H1 (cell line): ENCODE measurements at regions not wholly inside any gene's neighbourhood (a gene's known extent, or its start where the extent isn't known, plus 50 kb on each side); places are given as distances from the start of the nearest gene placed in this dataset.
"Not testable (repeated sequence)": the region's sequence is repeated elsewhere in the genome, so short reads cannot be mapped to it uniquely, and the experiment has no call there.

Source experiments
- CTCF ChIA-PET: fragments of 300-600 bp; sonication (Branson Sonifier 250); formaldehyde crosslinking; loops from one replicate; lab custom pipeline; 2021; ENCODE audit not compliant: partially characterized antibody; lab: Charles Lee
- POLR2A ChIA-PET: fragments of 300-600 bp; sonication (Branson Sonifier 250); formaldehyde crosslinking; loops from one replicate; lab custom pipeline; 2021; ENCODE audit warnings: inconsistent platforms; ENCODE audit not compliant: partially characterized antibody; lab: Charles Lee
- DNase-seq, 2 experiments: peaks; one replicate each; pipeline versions ENCODE4 v3.0.0 to v3.0.0-alpha.2; 2010 to 2022; ENCODE audit warnings: low spot score in 2 of 2, low read depth in 1 of 2, mixed read lengths in 1 of 2
- FAIRE-seq: peaks from 2 replicates; lab custom pipeline; 2011; peaks lifted over from hg19 to GRCh38; lab: Jason Lieb, UNC
- H2AFZ ChIP-seq: 2 replicates; pipeline ENCODE4 v1.8.1; 2012; ENCODE audit warnings: low read length, inconsistent platforms
- H2AK5ac ChIP-seq: 2 replicates; pipeline ENCODE4 v1.6.1; 2013; ENCODE audit warnings: low read depth, low read length
- H2BK120ac ChIP-seq: replicated peaks from 2 replicates; pipeline ENCODE3; 2013; ENCODE audit warnings: low read depth, low read length, inconsistent platforms
- H2BK12ac ChIP-seq: 2 replicates; pipeline ENCODE4 v1.6.1; 2013; ENCODE audit warnings: low read depth, low read length
- H2BK15ac ChIP-seq: 2 replicates; pipeline ENCODE4 v1.6.1; 2013; ENCODE audit warnings: low read length
- H2BK20ac ChIP-seq: 2 replicates; pipeline ENCODE4 v1.6.1; 2013; ENCODE audit warnings: low read length
- H2BK5ac ChIP-seq: 2 replicates; pipeline ENCODE4 v1.6.1; 2013; ENCODE audit warnings: low read depth, low read length
- H3K14ac ChIP-seq: 2 replicates; pipeline ENCODE4 v1.6.1; 2013; ENCODE audit warnings: inconsistent platforms; ENCODE audit not compliant: insufficient read length
- H3K18ac ChIP-seq: 2 replicates; pipeline ENCODE4 v1.6.1; 2013; ENCODE audit warnings: low read length; ENCODE audit errors: extremely low read depth
- H3K23ac ChIP-seq: 2 replicates; pipeline ENCODE4 v1.6.1; 2013; ENCODE audit warnings: inconsistent platforms; ENCODE audit not compliant: insufficient read length
- H3K23me2 ChIP-seq: 2 replicates; pipeline ENCODE4 v1.6.1; 2013; ENCODE audit warnings: low read depth, low read length
- H3K27ac ChIP-seq: 2 replicates; pipeline ENCODE4 v1.6.1; 2011; ENCODE audit warnings: low read depth, low read length, inconsistent platforms
- H3K27me3 ChIP-seq, 4 experiments: replicated peaks in 1 of 4; 1 replicate in 1 of 4; 2 replicates in 3 of 4; pipeline versions ENCODE4 v1.6.1 to v1.8.1; 2011 to 2013; ENCODE audit warnings: low read length in 3 of 4, mild to moderate bottlenecking in 3 of 4, inconsistent platforms in 2 of 4, mixed read lengths in 2 of 4, moderate library complexity in 1 of 4; ENCODE audit not compliant: control insufficient read depth in 3 of 4, insufficient read depth in 3 of 4; ENCODE audit errors: extremely low read depth in 1 of 4
- H3K36me3 ChIP-seq, 4 experiments: 2 replicates each; pipeline versions ENCODE4 v1.6.1 to v1.8.1; 2011 to 2013; ENCODE audit warnings: mild to moderate bottlenecking in 4 of 4, low read length in 3 of 4, moderate library complexity in 2 of 4, control low read depth in 1 of 4, inconsistent platforms in 1 of 4; ENCODE audit not compliant: insufficient read depth in 4 of 4, control insufficient read depth in 2 of 4
- H3K4ac ChIP-seq: replicated peaks from 2 replicates; pipeline ENCODE3; 2013; ENCODE audit warnings: low read length, low read depth, mixed read lengths, inconsistent platforms; ENCODE audit not compliant: insufficient read length
- H3K4me1 ChIP-seq, 4 experiments: replicated peaks in 1 of 4; 1 replicate in 1 of 4; 2 replicates in 3 of 4; pipeline versions ENCODE4 v1.6.1 to v1.8.1; 2011 to 2013; ENCODE audit warnings: low read length in 3 of 4, inconsistent platforms in 2 of 4, mixed read lengths in 1 of 4; ENCODE audit not compliant: insufficient read depth in 4 of 4, control insufficient read depth in 3 of 4
- H3K4me2 ChIP-seq, 2 experiments: 2 replicates each; pipeline versions ENCODE4 v1.6.1 to v1.8.1; 2011 to 2013; ENCODE audit warnings: low read depth in 2 of 2, low read length in 2 of 2, control low read depth in 1 of 2, inconsistent platforms in 1 of 2, mild to moderate bottlenecking in 1 of 2; ENCODE audit not compliant: insufficient read depth in 1 of 2
- H3K4me3 ChIP-seq, 4 experiments: fragments of 200-600, 300-600 bp in 1 of 4; sonication (generic), shearing (Covaris generic), sonication (Bioruptor Twin) in 1 of 4; 2 replicates each; pipeline versions ENCODE4 v1.5.1 to v1.8.1; 2011 to 2016; ENCODE audit warnings: low read length in 4 of 4, low read depth in 3 of 4, control low read depth in 2 of 4, inconsistent platforms in 2 of 4, mild to moderate bottlenecking in 2 of 4, mixed read lengths in 1 of 4, moderate library complexity in 1 of 4; ENCODE audit not compliant: insufficient read depth in 2 of 4; ENCODE audit errors: extremely low read depth in 1 of 4
- H3K56ac ChIP-seq: replicated peaks from 2 replicates; pipeline ENCODE3; 2013; ENCODE audit warnings: low read depth, mild to moderate bottlenecking, mixed read lengths, low read length, inconsistent platforms; ENCODE audit not compliant: insufficient read length
- H3K79me1 ChIP-seq: 2 replicates; pipeline ENCODE4 v1.6.1; 2013; ENCODE audit warnings: low read depth, low read length, control low read depth
- H3K79me2 ChIP-seq, 2 experiments: 2 replicates each; pipeline versions ENCODE4 v1.6.1 to v1.8.1; 2012 to 2013; ENCODE audit warnings: low read length in 2 of 2, mild to moderate bottlenecking in 2 of 2, inconsistent platforms in 1 of 2; ENCODE audit not compliant: insufficient read depth in 2 of 2, control insufficient read depth in 1 of 2
- H3K9ac ChIP-seq, 4 experiments: replicated peaks in 1 of 4; 1 replicate in 1 of 4; 2 replicates in 3 of 4; pipeline versions ENCODE4 v1.6.1 to v1.8.1; 2011 to 2013; ENCODE audit warnings: low read depth in 3 of 4, low read length in 3 of 4, control low read depth in 2 of 4, mild to moderate bottlenecking in 2 of 4, moderate library complexity in 2 of 4, inconsistent platforms in 1 of 4; ENCODE audit errors: extremely low read depth in 1 of 4
- H3K9me3 ChIP-seq, 2 experiments: 2 replicates each; pipeline versions ENCODE4 v1.6.1 to v1.8.1; 2012 to 2013; ENCODE audit warnings: mild to moderate bottlenecking in 2 of 2, moderate library complexity in 2 of 2, control low read depth in 1 of 2, inconsistent platforms in 1 of 2, low read depth in 1 of 2, low read length in 1 of 2, mixed read lengths in 1 of 2; ENCODE audit not compliant: insufficient read depth in 2 of 2
- H4K20me1 ChIP-seq, 2 experiments: replicated peaks in 1 of 2; 2 replicates each; pipeline versions ENCODE3 to v1.8.1; 2011 to 2013; ENCODE audit warnings: inconsistent platforms in 2 of 2, low read length in 2 of 2, mild to moderate bottlenecking in 1 of 2; ENCODE audit not compliant: insufficient read depth in 2 of 2, control insufficient read depth in 1 of 2
- H4K5ac ChIP-seq: 2 replicates; pipeline ENCODE4 v1.6.1; 2013; ENCODE audit warnings: low read length, low read depth, mixed read lengths, inconsistent platforms; ENCODE audit not compliant: insufficient read length
- H4K8ac ChIP-seq: 2 replicates; pipeline ENCODE4 v1.8.0; 2013; ENCODE audit warnings: mild to moderate bottlenecking, moderate library complexity, low read length, inconsistent platforms; ENCODE audit not compliant: insufficient read depth; ENCODE audit errors: extremely low read depth
- H4K91ac ChIP-seq: replicated peaks from 2 replicates; pipeline ENCODE3; 2013; ENCODE audit warnings: low read length, mixed read lengths, inconsistent platforms; ENCODE audit not compliant: insufficient read length
- WGBS, 2 experiments: shearing (Covaris generic) in 1 of 2; methylation state at CpG; one replicate each; pipeline versions ENCODE4 v1.1.6 to v1.1.7; 2013 to 2015; ENCODE audit warnings: low lambda C conversion rate in 2 of 2, mixed read lengths in 2 of 2, inconsistent platforms in 1 of 2, low coverage in 1 of 2, missing lambda C conversion rate in 1 of 2; ENCODE audit not compliant: insufficient replicate concordance in 2 of 2, insufficient coverage in 1 of 2, insufficient read length in 1 of 2; ENCODE audit errors: extremely low coverage in 1 of 2, missing lambda C conversion rate in 1 of 2; 5-methylcytosine and 5-hydroxymethylcytosine counted together

DNA sequence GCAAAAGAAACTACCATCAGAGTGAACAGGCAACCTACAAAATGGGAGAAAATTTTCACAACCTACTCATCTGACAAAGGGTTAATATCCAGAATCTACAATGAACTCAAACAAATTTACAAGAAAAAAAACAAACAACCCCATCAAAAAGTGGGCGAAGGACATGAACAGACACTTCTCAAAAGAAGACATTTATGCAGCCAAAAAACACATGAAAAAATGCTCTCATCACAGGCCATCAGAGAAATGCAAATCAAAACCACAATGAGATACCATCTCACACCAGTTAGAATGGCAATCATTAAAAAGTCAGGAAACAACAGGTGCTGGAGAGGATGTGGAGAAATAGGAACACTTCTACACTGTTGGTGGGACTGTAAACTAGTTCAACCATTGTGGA lies 170.1 kb downstream of the MEX3B start:
- H3K18ac ChIP-seq, FAIRE-seq: not testable (repeated sequence)
- WGBS, 2 experiments = 100% methylated on average over 1 of the region's 1 CpG; no CpG with 5 or more reads in 1 of the 2 experiments

DNA sequence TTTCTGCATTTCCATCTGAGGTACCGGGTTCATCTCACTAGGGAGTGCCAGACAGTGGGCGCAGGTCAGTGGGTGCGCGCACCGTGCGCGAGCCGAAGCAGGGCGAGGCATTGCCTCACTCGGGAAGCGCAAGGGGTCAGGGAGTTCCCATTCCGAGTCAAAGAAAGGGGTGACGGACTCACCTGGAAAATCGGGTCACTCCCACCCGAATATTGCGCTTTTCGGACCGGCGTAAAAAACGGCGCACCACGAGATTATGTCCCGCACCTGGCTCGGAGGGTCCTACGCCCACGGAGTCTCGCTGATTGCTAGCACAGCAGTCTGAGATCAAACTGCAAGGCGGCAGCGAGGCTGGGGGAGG lies 175.1 kb downstream of the MEX3B start:
- H3K23ac ChIP-seq = not testable (repeated sequence)

More for the DNA sequence above, 170.1 kb downstream of the MEX3B start:
- H2BK5ac ChIP-seq, H3K4me2 ChIP-seq, H3K79me2 ChIP-seq, H3K9ac ChIP-seq, DNase-seq, H2BK12ac ChIP-seq, H2BK15ac ChIP-seq, H3K56ac ChIP-seq, H3K27me3 ChIP-seq, H3K4me3 ChIP-seq, H3K4ac ChIP-seq, POLR2A ChIA-PET, H3K36me3 ChIP-seq, H3K23me2 ChIP-seq, H2BK20ac ChIP-seq, H2BK120ac ChIP-seq, H4K91ac ChIP-seq, H4K8ac ChIP-seq, H3K9me3 ChIP-seq, H3K23ac ChIP-seq, H2AFZ ChIP-seq, CTCF ChIA-PET, H4K5ac ChIP-seq, H3K79me1 ChIP-seq, H4K20me1 ChIP-seq, H3K27ac ChIP-seq, H3K14ac ChIP-seq, H3K4me1 ChIP-seq, H2AK5ac ChIP-seq: not testable (repeated sequence)

More for the DNA sequence above, 175.1 kb downstream of the MEX3B start:
- Histone ChIP-seq H3K4me2 (peak overlapping the region in 1 of 2 experiments; percentile 91; a peak in 2 of 4 replicates), H3K9ac (peak overlapping the region in 1 of 4 experiments; percentile 56; a peak in 1 of 7 replicates), H3K4me3 (peak overlapping the region in 2 of 4 experiments; percentile 56 to 60; a peak in 4 of 8 replicates)
- CTCF ChIA-PET, H2BK20ac ChIP-seq, H3K27ac ChIP-seq, H3K56ac ChIP-seq, H3K27me3 ChIP-seq, H3K79me1 ChIP-seq, H3K79me2 ChIP-seq, H3K23me2 ChIP-seq, H2BK15ac ChIP-seq, DNase-seq, H4K91ac ChIP-seq, H3K18ac ChIP-seq, H4K5ac ChIP-seq, H3K36me3 ChIP-seq, H2AFZ ChIP-seq, H3K4ac ChIP-seq, H3K9me3 ChIP-seq, H4K20me1 ChIP-seq, H2AK5ac ChIP-seq, H2BK12ac ChIP-seq, H2BK120ac ChIP-seq, H2BK5ac ChIP-seq, H4K8ac ChIP-seq, H3K4me1 ChIP-seq, H3K14ac ChIP-seq, FAIRE-seq: not testable (repeated sequence)
- WGBS, 2 experiments = 71% methylated on average over 9 of the region's 29 CpGs; no CpG with 5 or more reads in 1 of the 2 experiments
- POLR2A ChIA-PET = interaction anchor here (1.2 kb wide), 1 partner anchor 27 kb away, joined by 3 read pairs; no protein-coding TSS in a partner anchor
